Fibroblast of lung (primary cell): ENCODE measurements at regions not wholly inside any gene's neighbourhood (a gene's known extent, or its start where the extent isn't known, plus 50 kb on each side); places are given as distances from the start of the nearest gene placed in this dataset.
A peak's percentile ranks its signal among the peaks of the same experiment; 100 is the strongest.

Experiments
- DNase-seq, 2 donors: peaks; one replicate each; pipeline versions ENCODE4 v3.0.0 to v3.0.0-alpha.2; 2010; ENCODE audit warnings: low read depth in 2 of 2
- H2AFZ ChIP-seq: 2 replicates; pipeline ENCODE4 v1.5.1; 2012; ENCODE audit warnings: low read length, control low read depth, inconsistent platforms
- H3K27ac ChIP-seq: 2 replicates; pipeline ENCODE4 v1.5.1; 2011; ENCODE audit warnings: low read length, control low read depth; ENCODE audit not compliant: insufficient read depth
- H3K27me3 ChIP-seq: 2 replicates; pipeline ENCODE4 v1.5.1; 2011; ENCODE audit warnings: mild to moderate bottlenecking, low read length; ENCODE audit not compliant: control insufficient read depth, insufficient read depth
- H3K36me3 ChIP-seq: 2 replicates; pipeline ENCODE4 v1.5.1; 2011; ENCODE audit warnings: low read length; ENCODE audit not compliant: control insufficient read depth, insufficient read depth
- H3K4me1 ChIP-seq: 2 replicates; pipeline ENCODE4 v1.5.1; 2011; ENCODE audit warnings: low read length; ENCODE audit not compliant: control insufficient read depth, insufficient read depth; ENCODE audit errors: extremely low read depth
- H3K4me2 ChIP-seq: 2 replicates; pipeline ENCODE4 v1.5.1; 2011; ENCODE audit warnings: low read length, control low read depth; ENCODE audit not compliant: insufficient read depth; ENCODE audit errors: extremely low read depth
- H3K4me3 ChIP-seq, 4 experiments: fragments of 200-600 bp in 1 of 4; sonication (generic) in 1 of 4; replicated peaks in 1 of 4; 2 replicates each; pipeline ENCODE4 v1.5.1; 2011 to 2016; ENCODE audit warnings: low read length in 4 of 4, low read depth in 3 of 4, mild to moderate bottlenecking in 3 of 4, control low read depth in 2 of 4, inconsistent platforms in 1 of 4, mixed read lengths in 1 of 4; ENCODE audit not compliant: insufficient read depth in 1 of 4; ENCODE audit errors: control extremely low read depth in 1 of 4
- H3K79me2 ChIP-seq: 2 replicates; pipeline ENCODE4 v1.5.1; 2012; ENCODE audit warnings: mild to moderate bottlenecking, low read length, inconsistent platforms; ENCODE audit not compliant: control insufficient read depth, insufficient read depth
- H3K9ac ChIP-seq: 2 replicates; pipeline ENCODE4 v1.5.1; 2011; ENCODE audit warnings: mild to moderate bottlenecking, low read length, control low read depth; ENCODE audit not compliant: insufficient read depth
- H3K9me3 ChIP-seq: 2 replicates; pipeline ENCODE4 v1.5.1; 2012; ENCODE audit warnings: low read depth, low read length; ENCODE audit not compliant: control insufficient read depth, insufficient read depth
- H4K20me1 ChIP-seq: 2 replicates; pipeline ENCODE4 v1.5.1; 2011; ENCODE audit warnings: low read length; ENCODE audit not compliant: control insufficient read depth, insufficient read depth; ENCODE audit errors: extremely low read depth
- EZH2 ChIP-seq: IDR thresholded peaks from 2 replicates; pipeline ENCODE4 v1.5.1; 2012; ENCODE audit warnings: low read length, control low read depth, mild to moderate bottlenecking; ENCODE audit errors: missing control alignments
- TF ChIP-seq, protein P1 (sequence below), 2 donors: IDR thresholded peaks in 1 of 2; conservative IDR thresholded peaks in 1 of 2; 1 replicate in 1 of 2; 2 replicates in 1 of 2; pipeline ENCODE4 v1.5.1; 2011 to 2012; ENCODE audit warnings: low read length in 2 of 2, control low read depth in 1 of 2, inconsistent platforms in 1 of 2, low read depth in 1 of 2, mild to moderate bottlenecking in 1 of 2

DNA sequence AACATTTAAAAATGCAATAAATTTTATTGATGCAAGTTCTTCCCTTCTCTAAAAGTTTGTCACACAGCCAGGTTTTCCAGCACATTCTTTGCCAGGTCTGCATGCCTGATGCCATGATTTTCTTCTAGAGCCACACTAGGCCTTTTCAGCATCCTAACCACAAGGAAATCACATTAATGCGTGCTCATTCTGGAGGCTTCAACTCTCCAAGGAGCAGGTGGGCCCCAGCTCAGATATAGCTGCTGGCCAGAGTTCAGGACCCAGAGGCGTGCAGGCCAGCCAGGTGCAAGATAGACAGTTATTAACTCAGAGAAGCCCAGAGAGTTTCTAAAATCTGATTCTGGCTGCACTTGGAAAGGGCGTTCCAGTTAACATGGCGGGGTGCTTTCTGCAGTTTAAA lies 124.5 kb upstream of the MAF start:
- Histone ChIP-seq H2AFZ (no peak overlapping the region), H3K79me2 (no peaks in the 10 kb centered on the region), H3K4me3 (no peak overlapping the region), H3K9ac (no peak overlapping the region), H3K4me1 (no peaks in the 10 kb centered on the region), H3K9me3 (no peaks in the 10 kb centered on the region), H3K4me2 (no peak overlapping the region), H3K36me3 (no peaks in the 10 kb centered on the region), H3K27me3 (no peaks in the 10 kb centered on the region), H4K20me1 (no peaks in the 10 kb centered on the region), H3K27ac (no peak overlapping the region)
- no peak for DNase-seq
- TF ChIP-seq, protein P1, sequence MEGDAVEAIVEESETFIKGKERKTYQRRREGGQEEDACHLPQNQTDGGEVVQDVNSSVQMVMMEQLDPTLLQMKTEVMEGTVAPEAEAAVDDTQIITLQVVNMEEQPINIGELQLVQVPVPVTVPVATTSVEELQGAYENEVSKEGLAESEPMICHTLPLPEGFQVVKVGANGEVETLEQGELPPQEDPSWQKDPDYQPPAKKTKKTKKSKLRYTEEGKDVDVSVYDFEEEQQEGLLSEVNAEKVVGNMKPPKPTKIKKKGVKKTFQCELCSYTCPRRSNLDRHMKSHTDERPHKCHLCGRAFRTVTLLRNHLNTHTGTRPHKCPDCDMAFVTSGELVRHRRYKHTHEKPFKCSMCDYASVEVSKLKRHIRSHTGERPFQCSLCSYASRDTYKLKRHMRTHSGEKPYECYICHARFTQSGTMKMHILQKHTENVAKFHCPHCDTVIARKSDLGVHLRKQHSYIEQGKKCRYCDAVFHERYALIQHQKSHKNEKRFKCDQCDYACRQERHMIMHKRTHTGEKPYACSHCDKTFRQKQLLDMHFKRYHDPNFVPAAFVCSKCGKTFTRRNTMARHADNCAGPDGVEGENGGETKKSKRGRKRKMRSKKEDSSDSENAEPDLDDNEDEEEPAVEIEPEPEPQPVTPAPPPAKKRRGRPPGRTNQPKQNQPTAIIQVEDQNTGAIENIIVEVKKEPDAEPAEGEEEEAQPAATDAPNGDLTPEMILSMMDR (conservative IDR thresholded peaks at IDR 0.05 in 1 of 2, IDR thresholded peaks at IDR 0.05 in 1 of 2; ENCODE audit: low read depth in 1 of 2, low read length in 2 of 2), result no peak
- no peak for TF ChIP-seq EZH2

DNA sequence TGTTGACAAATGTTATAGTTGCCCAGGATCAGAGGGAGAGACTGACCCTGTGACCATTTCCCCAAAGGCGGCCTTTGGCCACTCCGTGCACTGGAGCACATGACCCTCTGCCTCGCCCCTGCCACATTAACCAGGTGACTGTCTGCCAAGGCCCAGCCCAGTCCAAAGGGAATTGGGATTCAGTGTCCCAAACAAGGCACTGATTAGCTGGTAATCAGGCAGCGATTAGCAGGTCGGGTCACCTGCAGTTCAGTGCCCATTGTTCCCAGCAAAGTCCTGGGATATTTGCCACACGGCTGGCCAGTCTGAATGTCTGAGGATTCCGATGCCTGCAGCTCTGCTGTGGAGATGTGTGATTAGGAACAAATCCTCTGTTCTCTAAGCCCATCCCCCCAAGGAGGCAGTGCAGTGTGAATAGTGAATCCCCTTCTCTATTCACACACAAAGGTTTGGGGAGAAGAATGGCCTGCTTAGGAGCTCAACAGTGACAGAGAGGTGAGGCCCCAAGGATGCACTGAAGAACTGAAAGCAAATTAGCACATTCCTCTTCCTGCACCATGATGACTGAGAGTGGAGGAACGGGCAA lies 123.1 kb upstream of the MAF start:
- Histone ChIP-seq H3K9me3 (no peaks in the 10 kb centered on the region), H3K79me2 (no peaks in the 10 kb centered on the region), H3K4me2 (no peak overlapping the region), H2AFZ (no peak overlapping the region), H3K27ac (no peak overlapping the region), H3K36me3 (no peaks in the 10 kb centered on the region), H3K27me3 (no peaks in the 10 kb centered on the region), H3K4me1 (no peaks in the 10 kb centered on the region), H3K4me3 (no peak overlapping the region), H4K20me1 (no peaks in the 10 kb centered on the region), H3K9ac (no peak overlapping the region)
- TF ChIP-seq, protein P1 (conservative IDR thresholded peaks at IDR 0.05 in 1 of 2, IDR thresholded peaks at IDR 0.05 in 1 of 2; ENCODE audit: low read depth in 1 of 2, low read length in 2 of 2), result no peak
- TF ChIP-seq EZH2, result no peak
- no peak for DNase-seq

DNA sequence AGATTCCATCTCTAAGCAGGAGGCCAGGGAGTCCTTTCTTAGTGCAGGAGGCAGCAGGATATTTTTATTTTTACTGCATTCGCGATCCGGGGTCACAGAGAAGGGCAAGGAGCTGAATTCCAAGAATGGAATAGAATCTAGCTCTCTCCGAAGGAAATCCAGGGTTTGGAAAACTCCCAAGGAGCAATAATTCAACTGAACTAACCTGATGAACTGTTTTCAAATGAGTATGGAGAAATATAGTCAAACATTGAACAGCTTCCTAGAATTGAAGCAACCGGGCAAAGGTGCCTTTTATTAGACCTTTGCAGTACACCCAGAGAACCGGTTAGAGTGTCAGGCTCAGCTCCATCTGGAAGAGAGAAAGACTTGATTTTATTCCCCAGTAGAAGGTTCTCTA lies 120.7 kb upstream of the MAF start:
- Histone ChIP-seq H3K79me2 (no peaks in the 10 kb centered on the region), H3K36me3 (no peaks in the 10 kb centered on the region), H3K4me2 (no peak overlapping the region), H2AFZ (no peak overlapping the region), H3K27ac (no peak overlapping the region), H3K9ac (no peak overlapping the region), H4K20me1 (no peaks in the 10 kb centered on the region), H3K4me3 (no peak overlapping the region), H3K4me1 (no peaks in the 10 kb centered on the region), H3K27me3 (no peaks in the 10 kb centered on the region), H3K9me3 (no peaks in the 10 kb centered on the region)
- TF ChIP-seq EZH2, result no peak
- TF ChIP-seq, protein P1 (conservative IDR thresholded peaks at IDR 0.05 in 1 of 2, IDR thresholded peaks at IDR 0.05 in 1 of 2; ENCODE audit: low read depth in 1 of 2, low read length in 2 of 2), result no peak
- peak in 1 of 2 donors; percentile 50 for DNase-seq
